Ammon's horn (tissue), 1 donor: ENCODE measurements at regions not wholly inside any gene's neighbourhood (a gene's known extent, or its start where the extent isn't known, plus 50 kb on each side); places are given as distances from the start of the nearest gene placed in this dataset.
"Not testable (repeated sequence)": the region's sequence is repeated elsewhere in the genome, so short reads cannot be mapped to it uniquely, and the experiment has no call there.

ENCODE experiments used
- DNase-seq: peaks from one replicate; pipeline ENCODE4 v3.0.0-alpha.2; 2016; ENCODE audit warnings: low spot score

- DNase-seq = no peak
Observed at GRCh38 chr3:34646911-34647460, 848.6 kb downstream of the PDCD6IP start.

DNA sequence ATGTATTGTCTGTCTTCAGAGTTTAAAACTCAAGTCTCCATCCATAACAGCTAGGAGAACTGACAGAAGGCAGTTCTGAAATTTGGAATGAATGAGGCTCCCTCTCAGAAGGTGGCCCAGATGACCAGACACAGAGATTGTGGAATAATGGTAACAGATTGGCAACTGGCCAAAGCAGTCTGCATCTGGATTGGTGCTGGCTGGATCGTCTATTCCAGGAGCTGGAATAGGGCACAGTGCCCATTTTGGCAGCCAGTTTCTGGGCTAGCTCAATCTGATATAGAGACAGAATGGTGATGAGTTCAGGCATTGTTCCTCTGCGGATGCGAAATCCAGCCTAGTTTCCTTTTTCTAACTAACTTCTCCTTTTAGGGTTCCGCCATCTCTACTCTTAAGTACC lies 851.7 kb downstream of the PDCD6IP start:
- no peak for DNase-seq

GRCh38 chr3:34668915-34669314 lies 870.5 kb downstream of the PDCD6IP start:
- no peak for DNase-seq

- DNase-seq = no peak
Observed at GRCh38 chr3:34669490-34669889, 871.1 kb downstream of the PDCD6IP start.

GRCh38 chr3:34675383-34676120 lies 877.1 kb downstream of the PDCD6IP start:
- no peak for DNase-seq

DNA sequence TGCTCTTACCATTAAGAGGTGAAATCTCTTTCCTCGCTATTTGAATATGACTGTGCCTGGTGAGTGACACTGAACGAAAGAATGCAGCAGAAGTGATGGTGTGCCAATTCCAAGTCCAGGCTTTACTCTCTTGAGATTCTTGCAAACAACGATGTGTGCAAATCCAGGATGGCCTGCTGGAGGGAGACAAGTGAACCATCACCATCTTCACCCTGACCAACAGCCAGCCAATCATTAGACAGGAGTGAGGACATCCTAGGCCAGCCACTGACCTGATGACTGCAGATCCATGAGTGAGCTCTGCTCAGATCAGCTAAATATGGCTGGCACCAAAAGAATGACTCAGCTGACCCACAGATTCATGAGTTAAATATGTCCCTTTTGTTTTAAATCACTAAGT lies 878.0 kb downstream of the PDCD6IP start:
- DNase-seq = no peak

- no peak for DNase-seq
Observed at GRCh38 chr3:34678575-34678974, 880.1 kb downstream of the PDCD6IP start.

- not testable (repeated sequence) for DNase-seq
Observed at GRCh38 chr3:34679055-34679454, 880.6 kb downstream of the PDCD6IP start.

DNA sequence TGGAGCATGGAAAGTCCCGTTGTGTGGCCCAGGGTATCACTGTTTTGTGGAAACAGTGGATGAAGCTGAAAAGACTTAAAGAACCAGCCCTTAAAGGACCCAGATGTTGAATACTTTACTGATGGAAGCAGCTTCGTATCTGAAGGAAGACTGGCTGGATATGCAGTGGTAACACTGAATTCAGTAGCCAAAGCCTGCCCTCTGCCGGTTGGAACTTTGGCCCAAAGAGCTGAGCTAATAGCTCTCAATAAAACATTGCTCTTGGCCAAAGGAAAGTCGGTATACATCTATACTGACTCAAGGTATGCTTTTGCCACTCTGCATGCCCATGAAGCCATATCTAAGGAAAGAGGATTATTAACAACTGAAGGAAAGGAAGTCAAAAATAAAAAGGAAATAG lies 885.4 kb downstream of the PDCD6IP start:
- DNase-seq = peak; percentile 59

GRCh38 chr3:34686541-34686940 lies 888.1 kb downstream of the PDCD6IP start:
- no peak for DNase-seq

- DNase-seq = no peak
Observed at GRCh38 chr3:34687671-34688070, 889.2 kb downstream of the PDCD6IP start.

- DNase-seq = no peak
Observed at GRCh38 chr3:34696831-34697230, 898.4 kb downstream of the PDCD6IP start.

DNA sequence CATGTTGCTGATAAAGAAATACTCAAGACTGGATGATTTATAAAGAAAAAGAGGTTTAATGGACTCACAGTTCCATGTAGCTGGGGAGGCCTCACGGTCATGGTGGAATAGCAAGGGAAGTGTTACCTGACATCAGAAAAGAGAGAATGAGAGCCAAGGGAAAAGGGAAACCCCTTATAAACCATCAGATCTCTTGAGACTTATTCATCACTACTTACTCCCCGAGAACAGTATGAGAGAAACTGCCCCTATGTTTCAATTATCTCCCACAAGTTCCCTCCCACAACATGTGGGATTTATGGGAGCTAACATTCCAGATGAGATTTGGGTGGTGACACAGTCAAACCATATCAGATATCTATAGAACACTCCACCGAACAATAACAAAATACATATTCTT lies 904.6 kb downstream of the PDCD6IP start:
- no peak for DNase-seq

GRCh38 chr3:34724916-34725499 lies 914.3 kb upstream of the ARPP21 start:
- DNase-seq = no peak

GRCh38 chr3:34725774-34726173 lies 913.6 kb upstream of the ARPP21 start:
- DNase-seq = no peak

GRCh38 chr3:34727700-34728099 lies 911.6 kb upstream of the ARPP21 start:
- DNase-seq = no peak

DNA sequence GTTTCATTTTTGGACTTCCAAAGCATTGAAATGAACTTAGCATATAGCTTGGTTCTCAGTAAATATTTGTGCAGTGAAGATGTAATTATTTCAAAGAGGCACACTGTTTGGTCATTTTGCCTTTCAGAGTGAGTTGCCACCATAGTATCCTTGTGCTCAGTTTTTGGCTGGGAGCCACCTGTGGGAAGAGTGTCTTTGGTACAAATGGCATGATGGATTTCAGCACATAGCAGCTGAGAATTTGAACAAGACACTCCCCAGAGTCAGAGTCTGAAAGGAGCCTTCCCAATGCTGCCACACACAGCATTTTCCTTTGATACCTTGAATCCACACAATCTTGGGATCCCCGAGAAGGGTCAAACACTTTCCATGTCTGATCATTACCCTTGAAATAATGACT lies 897.2 kb upstream of the ARPP21 start:
- no peak for DNase-seq

- no peak for DNase-seq
Observed at GRCh38 chr3:34758630-34759261, 880.6 kb upstream of the ARPP21 start.

DNA sequence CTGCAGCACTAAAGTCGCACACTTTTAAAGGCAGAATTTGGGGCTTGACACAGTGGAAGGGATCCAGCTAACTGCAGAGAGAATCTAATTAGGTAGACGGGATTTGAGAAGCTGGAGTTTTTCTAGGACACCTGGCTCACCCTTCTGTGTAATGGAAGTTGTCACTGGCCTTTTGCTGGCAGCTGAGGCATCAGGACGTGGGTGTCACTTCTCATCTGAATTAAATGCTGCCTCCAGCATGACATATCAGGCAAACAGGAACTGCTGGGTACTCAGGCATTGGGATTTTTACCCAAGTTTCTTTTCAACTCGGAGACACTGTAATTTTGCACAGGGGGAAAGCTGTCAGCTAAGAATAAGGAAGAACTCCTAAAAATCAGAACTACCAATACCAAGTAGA lies 861.9 kb upstream of the ARPP21 start:
- DNase-seq = no peak

DNA sequence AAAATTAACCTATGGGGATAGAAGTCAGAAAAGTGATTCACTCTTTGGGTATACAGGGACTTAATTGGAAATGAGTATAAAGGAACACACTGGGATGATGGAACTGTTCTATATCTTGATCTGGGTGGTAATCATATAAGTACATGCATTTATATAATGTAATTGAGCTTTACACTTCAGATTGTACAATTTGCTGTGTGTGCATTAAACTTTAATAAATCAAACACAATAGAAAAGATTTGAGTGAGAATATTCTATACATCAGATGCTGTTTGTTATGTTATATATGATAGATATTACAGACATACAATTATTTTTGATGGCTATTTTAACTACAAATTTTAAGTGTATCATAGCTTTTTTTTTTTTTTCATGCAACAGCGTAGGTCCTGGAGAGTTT lies 860.2 kb upstream of the ARPP21 start:
- no peak for DNase-seq

GRCh38 chr3:34780294-34780693 lies 859.0 kb upstream of the ARPP21 start:
- DNase-seq = no peak

DNA sequence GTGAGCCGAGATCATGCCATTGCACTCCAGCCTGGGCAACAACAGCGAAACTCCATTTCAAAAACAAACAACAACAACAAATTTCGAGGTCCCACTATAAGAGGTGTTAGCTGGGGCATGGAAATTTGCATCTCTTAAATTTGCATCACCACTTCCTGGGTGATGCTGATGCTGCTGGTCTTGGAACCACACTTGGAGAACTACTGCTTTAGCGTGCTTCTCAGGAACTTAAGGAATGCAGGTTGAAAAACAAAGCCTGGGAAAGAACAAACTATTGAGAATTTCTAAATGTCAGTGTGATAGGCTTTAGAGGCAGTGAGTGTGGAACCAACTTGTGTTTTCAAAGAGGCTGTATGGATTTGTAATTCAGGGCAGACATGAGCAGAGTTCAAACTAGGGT lies 858.4 kb upstream of the ARPP21 start:
- no peak for DNase-seq

DNA sequence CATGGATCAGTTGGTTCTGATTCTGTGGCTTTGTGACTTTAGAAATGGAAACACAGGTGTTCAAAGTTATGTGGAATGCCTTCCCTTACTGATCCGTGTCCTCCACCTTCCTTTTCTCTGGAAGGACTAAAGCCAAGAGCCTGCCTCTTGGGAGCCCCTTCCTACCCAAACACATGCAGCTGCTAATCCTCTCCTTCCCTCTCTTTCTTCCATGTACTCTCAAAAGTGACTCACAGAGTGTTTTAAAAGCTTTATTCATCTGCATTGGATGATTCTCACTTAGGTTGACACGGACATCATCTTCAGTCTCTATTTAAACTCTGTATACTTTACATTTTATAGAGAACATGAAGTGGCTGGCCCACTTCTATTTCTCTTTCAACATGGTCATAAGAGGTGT lies 856.5 kb upstream of the ARPP21 start:
- DNase-seq = no peak
